ENCODE measurements at regions not wholly inside any gene's neighbourhood (a gene's known extent, or its start where the extent isn't known, plus 50 kb on each side); places are given as distances from the start of the nearest gene placed in this dataset.
"Not testable (repeated sequence)": the region's sequence is repeated elsewhere in the genome, so short reads cannot be mapped to it uniquely, and the experiment has no call there.

GRCh38 chr6:6872459-6873344 is 235.1 kb upstream of the RREB1 start:
- intact Hi-C loops (cut with DNase I), result no loop called here
- DNase-seq (no peak), FAIRE-seq (no peak), ATAC-seq (no peak)
- H3K36me3 ChIP-seq, result no peaks in the 10 kb centered on the region
- H3K4me3 ChIP-seq, result no peak overlapping the region
- no peaks in the 10 kb centered on the region for H3K4me1 ChIP-seq
- H3K9me3 ChIP-seq, result no peaks in the 10 kb centered on the region
- 75 to 82% methylated on average over 7 of the region's 7 CpGs for WGBS, 2 donors
- no peak for TF ChIP-seq CTCF (IDR thresholded peaks at IDR 0.05)
- H3K27me3 ChIP-seq, result no peaks in the 10 kb centered on the region
- H3K27ac ChIP-seq, result no peak overlapping the region

GRCh38 chr6:6873778-6874177 is 234.0 kb upstream of the RREB1 start:
- H3K4me3 ChIP-seq, result no peak overlapping the region
- no peaks in the 10 kb centered on the region for H3K4me1 ChIP-seq
- H3K36me3 ChIP-seq, result no peaks in the 10 kb centered on the region
- no peak overlapping the region for H3K27ac ChIP-seq
- intact Hi-C loops (cut with DNase I), result no loop called here
- DNase-seq (no peak), ATAC-seq (no peak), FAIRE-seq (no peak)
- H3K9me3 ChIP-seq, result no peaks in the 10 kb centered on the region
- H3K27me3 ChIP-seq, result no peaks in the 10 kb centered on the region
- 81 to 83% methylated on average over 6 of the region's 6 CpGs for WGBS, 2 donors
- no peak for TF ChIP-seq CTCF (IDR thresholded peaks at IDR 0.05)

GRCh38 chr6:6875818-6876470 is 231.8 kb upstream of the RREB1 start:
- WGBS, 2 donors, result 77 to 87% methylated on average over 5 of the region's 5 CpGs
- peak in 2 of 4 donors; percentile 61 to 63 for ATAC-seq

GRCh38 chr6:6877792-6878191 is 230.0 kb upstream of the RREB1 start:
- H3K27me3 ChIP-seq; H3K4me3 ChIP-seq; FAIRE-seq; H3K27ac ChIP-seq; intact Hi-C loops (cut with DNase I); H3K36me3 ChIP-seq; ATAC-seq; H3K4me1 ChIP-seq; DNase-seq; H3K9me3 ChIP-seq: not testable (repeated sequence)
- WGBS, 2 donors, result 89% methylated on average over 5 of the region's 5 CpGs

More at GRCh38 chr6:6875818-6876470, 231.8 kb upstream of the RREB1 start:
- intact Hi-C loops (cut with DNase I), result no loop called here
- TF ChIP-seq CTCF (IDR thresholded peaks at IDR 0.05), result no peak
- FAIRE-seq (no peak), DNase-seq (no peak)
- Histone ChIP-seq H3K9me3 (no peaks in the 10 kb centered on the region), H3K4me3 (no peak overlapping the region), H3K27ac (no peak overlapping the region), H3K4me1 (no peaks in the 10 kb centered on the region), H3K36me3 (no peaks in the 10 kb centered on the region), H3K27me3 (no peaks in the 10 kb centered on the region)

GRCh38 chr6:6878887-6879585 is 228.7 kb upstream of the RREB1 start:
- WGBS, 2 donors, result 73 to 79% methylated on average over 7 of the region's 7 CpGs
- intact Hi-C loops (cut with DNase I), result no loop called here
- Histone ChIP-seq H3K27ac (peak overlapping the region in 1 of 4 donors; percentile 1), H3K27me3 (no peaks in the 10 kb centered on the region), H3K9me3 (no peaks in the 10 kb centered on the region), H3K4me1 (no peaks in the 10 kb centered on the region), H3K4me3 (no peak overlapping the region), H3K36me3 (no peaks in the 10 kb centered on the region)
- no peak for TF ChIP-seq CTCF (IDR thresholded peaks at IDR 0.05)
- no peak for DNase-seq
- FAIRE-seq, result no peak
- ATAC-seq, result peak in 2 of 4 donors; percentile 8 to 37

- H3K4me1 ChIP-seq; H3K36me3 ChIP-seq; H3K4me3 ChIP-seq; FAIRE-seq; intact Hi-C loops (cut with DNase I); H3K9me3 ChIP-seq; H3K27me3 ChIP-seq; DNase-seq: not testable (repeated sequence)
- 66 to 82% methylated on average over 6 of the region's 6 CpGs for WGBS, 2 donors
- peak overlapping the region in 1 of 4 donors; percentile 1 for H3K27ac ChIP-seq
- peak in 3 of 4 donors; percentile 46 to 75 (median 74) for ATAC-seq
Measured at GRCh38 chr6:6879586-6879974, 228.2 kb upstream of the RREB1 start.

All from pancreas (tissue), 10 donors.